H1 (cell line): ENCODE measurements at regions not wholly inside any gene's neighbourhood (a gene's known extent, or its start where the extent isn't known, plus 50 kb on each side); places are given as distances from the start of the nearest gene placed in this dataset.

Experiments used
- CTCF ChIA-PET: fragments of 300-600 bp; sonication (Branson Sonifier 250); formaldehyde crosslinking; loops from one replicate; lab custom pipeline; 2021; ENCODE audit not compliant: partially characterized antibody; lab: Charles Lee
- POLR2A ChIA-PET: fragments of 300-600 bp; sonication (Branson Sonifier 250); formaldehyde crosslinking; loops from one replicate; lab custom pipeline; 2021; ENCODE audit warnings: inconsistent platforms; ENCODE audit not compliant: partially characterized antibody; lab: Charles Lee
- DNase-seq, 2 experiments: peaks; one replicate each; pipeline versions ENCODE4 v3.0.0 to v3.0.0-alpha.2; 2010 to 2022; ENCODE audit warnings: low spot score in 2 of 2, low read depth in 1 of 2, mixed read lengths in 1 of 2
- FAIRE-seq: peaks from 2 replicates; lab custom pipeline; 2011; peaks lifted over from hg19 to GRCh38; lab: Jason Lieb, UNC
- H2AFZ ChIP-seq: 2 replicates; pipeline ENCODE4 v1.8.1; 2012; ENCODE audit warnings: low read length, inconsistent platforms
- H2AK5ac ChIP-seq: 2 replicates; pipeline ENCODE4 v1.6.1; 2013; ENCODE audit warnings: low read depth, low read length
- H2BK120ac ChIP-seq: replicated peaks from 2 replicates; pipeline ENCODE3; 2013; ENCODE audit warnings: low read depth, low read length, inconsistent platforms
- H2BK12ac ChIP-seq: 2 replicates; pipeline ENCODE4 v1.6.1; 2013; ENCODE audit warnings: low read depth, low read length
- H2BK15ac ChIP-seq: 2 replicates; pipeline ENCODE4 v1.6.1; 2013; ENCODE audit warnings: low read length
- H2BK20ac ChIP-seq: 2 replicates; pipeline ENCODE4 v1.6.1; 2013; ENCODE audit warnings: low read length
- H2BK5ac ChIP-seq: 2 replicates; pipeline ENCODE4 v1.6.1; 2013; ENCODE audit warnings: low read depth, low read length
- H3K14ac ChIP-seq: 2 replicates; pipeline ENCODE4 v1.6.1; 2013; ENCODE audit warnings: inconsistent platforms; ENCODE audit not compliant: insufficient read length
- H3K18ac ChIP-seq: 2 replicates; pipeline ENCODE4 v1.6.1; 2013; ENCODE audit warnings: low read length; ENCODE audit errors: extremely low read depth
- H3K23ac ChIP-seq: 2 replicates; pipeline ENCODE4 v1.6.1; 2013; ENCODE audit warnings: inconsistent platforms; ENCODE audit not compliant: insufficient read length
- H3K23me2 ChIP-seq: 2 replicates; pipeline ENCODE4 v1.6.1; 2013; ENCODE audit warnings: low read depth, low read length
- H3K27ac ChIP-seq: 2 replicates; pipeline ENCODE4 v1.6.1; 2011; ENCODE audit warnings: low read depth, low read length, inconsistent platforms
- H3K27me3 ChIP-seq, 4 experiments: replicated peaks in 1 of 4; 1 replicate in 1 of 4; 2 replicates in 3 of 4; pipeline versions ENCODE4 v1.6.1 to v1.8.1; 2011 to 2013; ENCODE audit warnings: low read length in 3 of 4, mild to moderate bottlenecking in 3 of 4, inconsistent platforms in 2 of 4, mixed read lengths in 2 of 4, moderate library complexity in 1 of 4; ENCODE audit not compliant: control insufficient read depth in 3 of 4, insufficient read depth in 3 of 4; ENCODE audit errors: extremely low read depth in 1 of 4
- H3K36me3 ChIP-seq, 4 experiments: 2 replicates each; pipeline versions ENCODE4 v1.6.1 to v1.8.1; 2011 to 2013; ENCODE audit warnings: mild to moderate bottlenecking in 4 of 4, low read length in 3 of 4, moderate library complexity in 2 of 4, control low read depth in 1 of 4, inconsistent platforms in 1 of 4; ENCODE audit not compliant: insufficient read depth in 4 of 4, control insufficient read depth in 2 of 4
- H3K4ac ChIP-seq: replicated peaks from 2 replicates; pipeline ENCODE3; 2013; ENCODE audit warnings: low read length, low read depth, mixed read lengths, inconsistent platforms; ENCODE audit not compliant: insufficient read length
- H3K4me1 ChIP-seq, 4 experiments: replicated peaks in 1 of 4; 1 replicate in 1 of 4; 2 replicates in 3 of 4; pipeline versions ENCODE4 v1.6.1 to v1.8.1; 2011 to 2013; ENCODE audit warnings: low read length in 3 of 4, inconsistent platforms in 2 of 4, mixed read lengths in 1 of 4; ENCODE audit not compliant: insufficient read depth in 4 of 4, control insufficient read depth in 3 of 4
- H3K4me2 ChIP-seq, 2 experiments: 2 replicates each; pipeline versions ENCODE4 v1.6.1 to v1.8.1; 2011 to 2013; ENCODE audit warnings: low read depth in 2 of 2, low read length in 2 of 2, control low read depth in 1 of 2, inconsistent platforms in 1 of 2, mild to moderate bottlenecking in 1 of 2; ENCODE audit not compliant: insufficient read depth in 1 of 2
- H3K4me3 ChIP-seq, 4 experiments: fragments of 200-600, 300-600 bp in 1 of 4; sonication (generic), shearing (Covaris generic), sonication (Bioruptor Twin) in 1 of 4; 2 replicates each; pipeline versions ENCODE4 v1.5.1 to v1.8.1; 2011 to 2016; ENCODE audit warnings: low read length in 4 of 4, low read depth in 3 of 4, control low read depth in 2 of 4, inconsistent platforms in 2 of 4, mild to moderate bottlenecking in 2 of 4, mixed read lengths in 1 of 4, moderate library complexity in 1 of 4; ENCODE audit not compliant: insufficient read depth in 2 of 4; ENCODE audit errors: extremely low read depth in 1 of 4
- H3K56ac ChIP-seq: replicated peaks from 2 replicates; pipeline ENCODE3; 2013; ENCODE audit warnings: low read depth, mild to moderate bottlenecking, mixed read lengths, low read length, inconsistent platforms; ENCODE audit not compliant: insufficient read length
- H3K79me1 ChIP-seq: 2 replicates; pipeline ENCODE4 v1.6.1; 2013; ENCODE audit warnings: low read depth, low read length, control low read depth
- H3K79me2 ChIP-seq, 2 experiments: 2 replicates each; pipeline versions ENCODE4 v1.6.1 to v1.8.1; 2012 to 2013; ENCODE audit warnings: low read length in 2 of 2, mild to moderate bottlenecking in 2 of 2, inconsistent platforms in 1 of 2; ENCODE audit not compliant: insufficient read depth in 2 of 2, control insufficient read depth in 1 of 2
- H3K9ac ChIP-seq, 4 experiments: replicated peaks in 1 of 4; 1 replicate in 1 of 4; 2 replicates in 3 of 4; pipeline versions ENCODE4 v1.6.1 to v1.8.1; 2011 to 2013; ENCODE audit warnings: low read depth in 3 of 4, low read length in 3 of 4, control low read depth in 2 of 4, mild to moderate bottlenecking in 2 of 4, moderate library complexity in 2 of 4, inconsistent platforms in 1 of 4; ENCODE audit errors: extremely low read depth in 1 of 4
- H3K9me3 ChIP-seq, 2 experiments: 2 replicates each; pipeline versions ENCODE4 v1.6.1 to v1.8.1; 2012 to 2013; ENCODE audit warnings: mild to moderate bottlenecking in 2 of 2, moderate library complexity in 2 of 2, control low read depth in 1 of 2, inconsistent platforms in 1 of 2, low read depth in 1 of 2, low read length in 1 of 2, mixed read lengths in 1 of 2; ENCODE audit not compliant: insufficient read depth in 2 of 2
- H4K20me1 ChIP-seq, 2 experiments: replicated peaks in 1 of 2; 2 replicates each; pipeline versions ENCODE3 to v1.8.1; 2011 to 2013; ENCODE audit warnings: inconsistent platforms in 2 of 2, low read length in 2 of 2, mild to moderate bottlenecking in 1 of 2; ENCODE audit not compliant: insufficient read depth in 2 of 2, control insufficient read depth in 1 of 2
- H4K5ac ChIP-seq: 2 replicates; pipeline ENCODE4 v1.6.1; 2013; ENCODE audit warnings: low read length, low read depth, mixed read lengths, inconsistent platforms; ENCODE audit not compliant: insufficient read length
- H4K8ac ChIP-seq: 2 replicates; pipeline ENCODE4 v1.8.0; 2013; ENCODE audit warnings: mild to moderate bottlenecking, moderate library complexity, low read length, inconsistent platforms; ENCODE audit not compliant: insufficient read depth; ENCODE audit errors: extremely low read depth
- H4K91ac ChIP-seq: replicated peaks from 2 replicates; pipeline ENCODE3; 2013; ENCODE audit warnings: low read length, mixed read lengths, inconsistent platforms; ENCODE audit not compliant: insufficient read length
- CEBPB ChIP-seq: IDR thresholded peaks from 2 replicates; pipeline ENCODE4 v1.6.1; 2012; ENCODE audit warnings: low read depth, low read length
- KDM4A ChIP-seq: IDR thresholded peaks from one replicate; pipeline ENCODE4 v1.7.1; 2012; ENCODE audit warnings: low read depth, mild to moderate bottlenecking, moderate library complexity, low read length, inconsistent platforms; ENCODE audit not compliant: severe bottlenecking
- NRF1 ChIP-seq: IDR thresholded peaks from 2 replicates; pipeline ENCODE4 v1.6.1; 2011; ENCODE audit warnings: mild to moderate bottlenecking, low read depth, low read length, improper control_type of control experiment
- POU5F1 ChIP-seq: IDR thresholded peaks from 2 replicates; pipeline ENCODE4 v1.6.1; 2011; ENCODE audit warnings: low read depth, mild to moderate bottlenecking, low read length, moderate library complexity
- TAF7 ChIP-seq: optimal IDR thresholded peaks from 2 replicates; pipeline ENCODE3; 2011; ENCODE audit warnings: low read depth, mild to moderate bottlenecking, inconsistent platforms, low read length, moderate library complexity, borderline replicate concordance
- TCF12 ChIP-seq: IDR thresholded peaks from 2 replicates; pipeline ENCODE4 v1.6.1; 2011; ENCODE audit warnings: low read depth, mild to moderate bottlenecking, low read length
- YY1 ChIP-seq: IDR thresholded peaks from 2 replicates; pipeline ENCODE4 v1.6.1; 2011; ENCODE audit warnings: low read depth, mild to moderate bottlenecking, low read length
- WGBS, 2 experiments: shearing (Covaris generic) in 1 of 2; methylation state at CpG; one replicate each; pipeline versions ENCODE4 v1.1.6 to v1.1.7; 2013 to 2015; ENCODE audit warnings: low lambda C conversion rate in 2 of 2, mixed read lengths in 2 of 2, inconsistent platforms in 1 of 2, low coverage in 1 of 2, missing lambda C conversion rate in 1 of 2; ENCODE audit not compliant: insufficient replicate concordance in 2 of 2, insufficient coverage in 1 of 2, insufficient read length in 1 of 2; ENCODE audit errors: extremely low coverage in 1 of 2, missing lambda C conversion rate in 1 of 2; 5-methylcytosine and 5-hydroxymethylcytosine counted together
- TF ChIP-seq, protein P1 (sequence below): IDR thresholded peaks from 2 replicates; pipeline ENCODE4 v1.6.1; 2012; ENCODE audit warnings: low read length, inconsistent platforms
- TF ChIP-seq, protein P2 (sequence below): IDR thresholded peaks from 2 replicates; pipeline ENCODE4 v1.6.1; 2011; ENCODE audit warnings: low read depth, mild to moderate bottlenecking, low read length; ENCODE audit not compliant: insufficient read depth
- TF ChIP-seq, protein P3 (sequence below): IDR thresholded peaks from 2 replicates; pipeline ENCODE4 v1.6.1; 2012; ENCODE audit warnings: inconsistent platforms

DNA sequence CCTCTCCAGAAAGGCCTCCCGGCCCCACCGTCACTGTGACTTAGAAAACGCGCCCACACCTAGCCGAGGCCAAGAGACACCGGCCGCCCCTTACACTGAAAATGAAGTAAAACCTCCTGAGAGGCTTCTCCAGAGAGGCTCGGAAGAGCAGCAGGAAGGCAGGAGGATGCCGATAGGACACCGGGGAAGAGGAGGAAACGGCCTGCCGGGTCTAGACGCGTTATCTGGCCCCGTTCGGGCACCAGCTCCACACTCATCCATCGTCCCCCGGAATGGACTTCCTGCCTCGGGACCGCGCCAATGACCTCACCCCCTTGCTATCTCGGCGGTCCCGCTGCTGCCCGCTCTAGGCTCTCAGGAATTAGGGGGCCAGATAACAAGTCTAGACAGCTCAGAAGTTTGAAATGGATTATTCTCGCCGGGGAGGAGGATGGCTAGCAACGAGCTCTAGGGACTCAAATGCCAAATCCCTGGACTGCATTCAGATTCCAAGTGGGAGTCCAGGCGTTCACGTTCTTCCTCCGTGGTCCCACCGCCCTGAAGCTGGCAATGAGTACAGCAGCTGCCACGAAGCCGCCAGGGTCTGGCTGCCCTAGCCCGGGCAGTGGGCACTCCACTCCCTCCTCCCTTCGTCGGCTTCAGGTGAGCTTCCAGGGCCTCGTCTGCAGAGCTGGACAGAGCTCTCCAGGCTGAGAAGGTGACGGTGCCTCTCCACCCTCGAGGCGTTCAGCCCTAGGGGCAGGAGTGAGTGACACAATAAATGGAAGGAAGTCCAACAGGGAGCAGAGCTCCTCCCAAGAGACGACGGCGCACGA lies 350.9 kb downstream of the FOXL1 start:
- no peak for DNase-seq
- no peak overlapping the region for H3K4me2 ChIP-seq
- ChIA-PET POLR2A (no interaction called here), CTCF (interaction anchor here (0.6 to 1.3 kb wide), 6 partner anchors 46 to 368 kb away, joined by 3 to 4 read pairs (median 3); no protein-coding TSS in a partner anchor)
- no peak overlapping the region for H3K4ac ChIP-seq
- 89% methylated on average over 41 of the region's 45 CpGs; no CpG with 5 or more reads in 1 of the 2 experiments for WGBS, 2 experiments
- H4K91ac ChIP-seq = peak overlapping the region; percentile 9
- no peaks in the 10 kb centered on the region; the same call in 1 of the 2 replicates for H3K79me1 ChIP-seq
- H3K9ac ChIP-seq = no peak overlapping the region
- peak overlapping the region; percentile 32; the same call in 1 of the 2 replicates for H3K18ac ChIP-seq
- no peak overlapping the region for H2BK20ac ChIP-seq
- peaks cover 0 to 7% of the 10 kb centered on the region in 2 experiments for H4K20me1 ChIP-seq
- H4K8ac ChIP-seq = no peak overlapping the region
- H3K23me2 ChIP-seq = peaks cover 8% of the 10 kb centered on the region
- H2BK12ac ChIP-seq = 0 out of 2 replicates have a peak overlapping the region, but pooled peaks have one; percentile 9
- H3K79me2 ChIP-seq = no peaks in the 10 kb centered on the region
- no peak overlapping the region for H2BK5ac ChIP-seq
- H3K14ac ChIP-seq = no peak overlapping the region
- no peak for FAIRE-seq
- no peak overlapping the region for H4K5ac ChIP-seq
- H2AFZ ChIP-seq = no peak overlapping the region
- no peaks in the 10 kb centered on the region for H3K27me3 ChIP-seq
- H2BK15ac ChIP-seq = no peak overlapping the region; the same call in 1 of the 2 replicates
- no peaks in the 10 kb centered on the region for H3K9me3 ChIP-seq
- H3K56ac ChIP-seq = no peak overlapping the region
- no peak overlapping the region for H2BK120ac ChIP-seq
- no peak overlapping the region for H3K27ac ChIP-seq
- H3K36me3 ChIP-seq = no peaks in the 10 kb centered on the region
- peaks cover 0 to 5% (median 0%) of the 10 kb centered on the region in 4 experiments; a peak in 1 of 7 replicates for H3K4me1 ChIP-seq
- no peak overlapping the region for H3K4me3 ChIP-seq
- H3K23ac ChIP-seq = no peak overlapping the region
- H2AK5ac ChIP-seq = no peak overlapping the region
- TF ChIP-seq TAF7 = no peak
- TF ChIP-seq, protein P1, sequence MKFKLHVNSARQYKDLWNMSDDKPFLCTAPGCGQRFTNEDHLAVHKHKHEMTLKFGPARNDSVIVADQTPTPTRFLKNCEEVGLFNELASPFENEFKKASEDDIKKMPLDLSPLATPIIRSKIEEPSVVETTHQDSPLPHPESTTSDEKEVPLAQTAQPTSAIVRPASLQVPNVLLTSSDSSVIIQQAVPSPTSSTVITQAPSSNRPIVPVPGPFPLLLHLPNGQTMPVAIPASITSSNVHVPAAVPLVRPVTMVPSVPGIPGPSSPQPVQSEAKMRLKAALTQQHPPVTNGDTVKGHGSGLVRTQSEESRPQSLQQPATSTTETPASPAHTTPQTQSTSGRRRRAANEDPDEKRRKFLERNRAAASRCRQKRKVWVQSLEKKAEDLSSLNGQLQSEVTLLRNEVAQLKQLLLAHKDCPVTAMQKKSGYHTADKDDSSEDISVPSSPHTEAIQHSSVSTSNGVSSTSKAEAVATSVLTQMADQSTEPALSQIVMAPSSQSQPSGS = no peak
- TF ChIP-seq, protein P2, sequence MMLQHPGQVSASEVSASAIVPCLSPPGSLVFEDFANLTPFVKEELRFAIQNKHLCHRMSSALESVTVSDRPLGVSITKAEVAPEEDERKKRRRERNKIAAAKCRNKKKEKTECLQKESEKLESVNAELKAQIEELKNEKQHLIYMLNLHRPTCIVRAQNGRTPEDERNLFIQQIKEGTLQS = no peak
- no peak for TF ChIP-seq KDM4A
- TF ChIP-seq TCF12 = no peak
- TF ChIP-seq POU5F1 = no peak
- no peak for TF ChIP-seq YY1
- no peak for TF ChIP-seq CEBPB
- TF ChIP-seq, protein P3, sequence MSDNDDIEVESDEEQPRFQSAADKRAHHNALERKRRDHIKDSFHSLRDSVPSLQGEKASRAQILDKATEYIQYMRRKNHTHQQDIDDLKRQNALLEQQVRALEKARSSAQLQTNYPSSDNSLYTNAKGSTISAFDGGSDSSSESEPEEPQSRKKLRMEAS = no peak
- TF ChIP-seq NRF1 = no peak
